ENCODE measurements at regions not wholly inside any gene's neighbourhood (a gene's known extent, or its start where the extent isn't known, plus 50 kb on each side); places are given as distances from the start of the nearest gene placed in this dataset.

DNA sequence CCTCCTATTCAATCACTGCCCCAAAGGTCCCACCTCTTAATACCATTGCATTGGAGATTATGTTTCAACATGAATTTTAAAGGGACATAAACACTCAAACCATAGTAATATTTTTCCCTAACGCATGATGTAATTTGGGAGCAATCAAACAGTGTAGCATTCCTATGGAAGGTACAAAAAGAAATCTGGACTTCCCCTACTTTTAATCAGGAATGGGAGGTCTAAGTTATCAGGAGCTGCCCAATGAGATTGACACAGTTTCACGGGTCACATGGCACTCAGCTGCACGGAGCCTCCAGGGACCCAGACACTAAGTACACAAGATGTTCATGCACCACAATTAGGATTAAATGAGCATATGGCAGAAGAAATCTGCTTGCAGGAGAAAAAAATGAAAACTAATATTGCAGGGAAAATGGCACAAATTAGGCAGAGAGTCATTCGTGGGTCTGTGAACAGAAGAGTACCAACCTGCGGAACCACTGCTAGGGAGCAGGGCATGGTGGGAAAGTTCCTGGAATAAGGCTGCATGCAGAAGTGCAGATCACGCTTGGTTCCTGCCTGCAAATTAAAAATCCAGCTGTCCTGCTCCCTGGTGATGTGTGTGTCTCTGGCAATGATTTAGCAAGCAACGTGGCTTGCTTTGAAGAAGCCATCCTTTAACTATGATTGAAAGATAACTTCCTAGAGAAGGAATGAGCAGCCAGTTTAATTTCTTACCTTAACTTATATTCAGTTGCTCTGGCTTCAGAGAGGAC lies 326.6 kb upstream of the ID2 start:
- no peak for DNase-seq (ENCODE audit: extremely low spot score)
- CTCF ChIA-PET, result no interaction called here
- TF ChIP-seq, protein P1, sequence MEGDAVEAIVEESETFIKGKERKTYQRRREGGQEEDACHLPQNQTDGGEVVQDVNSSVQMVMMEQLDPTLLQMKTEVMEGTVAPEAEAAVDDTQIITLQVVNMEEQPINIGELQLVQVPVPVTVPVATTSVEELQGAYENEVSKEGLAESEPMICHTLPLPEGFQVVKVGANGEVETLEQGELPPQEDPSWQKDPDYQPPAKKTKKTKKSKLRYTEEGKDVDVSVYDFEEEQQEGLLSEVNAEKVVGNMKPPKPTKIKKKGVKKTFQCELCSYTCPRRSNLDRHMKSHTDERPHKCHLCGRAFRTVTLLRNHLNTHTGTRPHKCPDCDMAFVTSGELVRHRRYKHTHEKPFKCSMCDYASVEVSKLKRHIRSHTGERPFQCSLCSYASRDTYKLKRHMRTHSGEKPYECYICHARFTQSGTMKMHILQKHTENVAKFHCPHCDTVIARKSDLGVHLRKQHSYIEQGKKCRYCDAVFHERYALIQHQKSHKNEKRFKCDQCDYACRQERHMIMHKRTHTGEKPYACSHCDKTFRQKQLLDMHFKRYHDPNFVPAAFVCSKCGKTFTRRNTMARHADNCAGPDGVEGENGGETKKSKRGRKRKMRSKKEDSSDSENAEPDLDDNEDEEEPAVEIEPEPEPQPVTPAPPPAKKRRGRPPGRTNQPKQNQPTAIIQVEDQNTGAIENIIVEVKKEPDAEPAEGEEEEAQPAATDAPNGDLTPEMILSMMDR (IDR thresholded peaks at IDR 0.05; ENCODE audit: control extremely low read depth, extremely low read depth, low read depth, missing control alignments), result no peak
- POLR2A ChIA-PET, result no interaction called here

DNA sequence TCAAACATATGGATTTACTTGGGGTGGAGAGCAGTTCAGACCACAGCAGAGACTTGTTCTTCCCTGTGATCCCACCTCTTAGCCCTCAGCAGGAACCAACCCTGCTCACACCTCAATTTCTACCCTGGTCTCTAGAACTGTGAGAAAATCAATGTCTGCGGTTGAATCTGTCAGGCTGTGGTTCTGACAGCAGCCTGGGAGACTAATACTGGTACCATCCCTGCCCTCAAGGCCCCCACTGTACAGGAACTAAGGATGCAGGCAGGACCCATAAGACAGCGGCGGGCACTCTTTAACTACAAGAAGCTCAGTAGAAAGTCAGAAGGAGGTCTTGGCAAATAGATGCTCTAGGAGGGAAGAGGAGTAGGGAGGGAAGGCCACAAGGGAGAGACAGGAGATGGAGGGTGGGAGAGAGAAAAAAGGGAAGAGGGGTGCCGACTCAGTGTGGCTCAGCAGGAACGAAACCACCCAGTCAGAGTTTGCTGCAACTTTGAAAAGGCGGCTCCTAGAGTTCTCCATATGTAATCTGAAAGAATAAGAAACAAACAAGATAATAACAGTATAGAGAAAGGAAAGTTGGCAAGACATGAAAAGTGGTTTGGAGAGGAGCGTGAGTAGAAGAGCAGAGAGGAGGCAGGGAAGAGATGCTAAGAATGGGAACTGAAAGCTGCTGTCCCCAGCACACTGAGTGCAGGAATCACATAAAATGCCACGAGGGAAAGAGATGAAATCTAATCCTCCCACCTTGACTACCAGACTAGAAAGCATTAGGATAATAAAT lies 323.9 kb upstream of the ID2 start:
- DNase-seq (ENCODE audit: extremely low spot score), result no peak
- TF ChIP-seq, protein P1 (IDR thresholded peaks at IDR 0.05; ENCODE audit: control extremely low read depth, extremely low read depth, low read depth, missing control alignments), result no peak
- ChIA-PET CTCF (interaction anchor here (0.9 kb wide), 1 partner anchor 43 kb away, joined by 3 read pairs; no protein-coding TSS in a partner anchor), POLR2A (no interaction called here)

DNA sequence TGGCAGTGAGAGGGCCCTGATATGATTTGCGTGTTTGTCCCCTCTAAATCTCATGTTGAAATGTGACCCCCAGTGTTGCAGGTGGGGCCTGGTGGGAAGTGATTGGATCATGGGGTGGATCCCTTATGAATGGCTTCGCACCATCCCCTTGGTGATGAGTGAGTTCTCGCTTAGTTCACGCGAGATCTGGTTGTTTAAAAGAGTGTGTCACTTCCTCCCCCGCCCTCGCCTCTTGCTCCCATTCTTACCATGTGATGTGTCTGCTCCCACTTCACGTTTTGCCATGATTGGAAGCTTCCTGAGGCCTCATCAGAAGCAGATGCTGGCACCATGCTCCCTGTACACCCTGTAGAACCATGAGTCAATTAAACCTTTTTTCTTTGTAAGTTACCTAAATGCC lies 319.9 kb upstream of the ID2 start:
- TF ChIP-seq, protein P1 (IDR thresholded peaks at IDR 0.05; ENCODE audit: control extremely low read depth, extremely low read depth, low read depth, missing control alignments), result no peak
- ChIA-PET CTCF (interaction anchor here (0.7 to 1.1 kb wide), 2 partner anchors 11 to 25 kb away, joined by 3 to 5 read pairs; no protein-coding TSS in a partner anchor), POLR2A (no interaction called here)
- no peak for DNase-seq (ENCODE audit: extremely low spot score)

DNA sequence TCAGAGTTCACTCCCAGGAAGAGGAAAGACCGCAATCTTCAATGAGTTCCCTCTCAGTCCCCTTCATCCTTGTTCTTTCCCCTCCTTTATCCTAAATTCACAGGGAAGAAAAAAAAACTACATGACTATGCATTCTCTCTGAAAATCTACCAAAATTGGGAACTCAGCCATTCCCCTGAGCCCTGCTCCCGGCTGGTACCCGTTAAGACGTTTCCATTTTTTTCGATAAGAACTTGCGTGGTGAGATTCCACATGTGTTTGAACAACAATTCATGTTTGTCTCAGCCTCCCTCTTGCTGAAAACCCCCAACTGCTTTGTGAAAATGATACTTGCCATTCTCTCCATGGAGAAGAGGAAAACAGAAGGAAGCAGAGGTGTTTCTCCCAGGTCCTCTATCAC lies 318.7 kb upstream of the ID2 start:
- ChIA-PET CTCF (interaction anchor here (1.1 to 1.2 kb wide), 2 partner anchors 13 to 17 kb away, joined by 3 to 5 read pairs; no protein-coding TSS in a partner anchor), POLR2A (no interaction called here)
- TF ChIP-seq, protein P1 (IDR thresholded peaks at IDR 0.05; ENCODE audit: control extremely low read depth, extremely low read depth, low read depth, missing control alignments), result no peak
- no peak for DNase-seq (ENCODE audit: extremely low spot score)

DNA sequence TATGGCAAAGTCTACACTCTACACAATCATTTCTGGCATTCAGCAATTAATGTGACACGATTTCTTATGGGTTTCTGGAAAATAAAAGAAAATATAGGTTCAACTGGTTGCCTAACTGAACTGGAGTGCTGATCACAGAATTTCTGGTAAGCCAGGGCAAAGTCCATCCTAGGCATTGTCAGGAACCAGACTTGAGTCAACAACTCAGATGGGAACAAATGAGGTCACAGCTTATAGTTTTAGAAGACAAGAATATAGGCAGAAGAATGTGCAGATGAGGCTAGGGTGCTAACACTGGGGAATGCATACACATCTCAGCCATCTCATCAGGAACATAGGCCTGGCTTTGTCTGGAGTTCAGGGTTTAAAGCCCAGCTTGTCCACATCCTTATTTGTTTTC lies 317.2 kb upstream of the ID2 start:
- DNase-seq (ENCODE audit: extremely low spot score), result no peak
- TF ChIP-seq, protein P1 (IDR thresholded peaks at IDR 0.05; ENCODE audit: control extremely low read depth, extremely low read depth, low read depth, missing control alignments), result no peak
- CTCF ChIA-PET, result no interaction called here
- POLR2A ChIA-PET, result no interaction called here

DNA sequence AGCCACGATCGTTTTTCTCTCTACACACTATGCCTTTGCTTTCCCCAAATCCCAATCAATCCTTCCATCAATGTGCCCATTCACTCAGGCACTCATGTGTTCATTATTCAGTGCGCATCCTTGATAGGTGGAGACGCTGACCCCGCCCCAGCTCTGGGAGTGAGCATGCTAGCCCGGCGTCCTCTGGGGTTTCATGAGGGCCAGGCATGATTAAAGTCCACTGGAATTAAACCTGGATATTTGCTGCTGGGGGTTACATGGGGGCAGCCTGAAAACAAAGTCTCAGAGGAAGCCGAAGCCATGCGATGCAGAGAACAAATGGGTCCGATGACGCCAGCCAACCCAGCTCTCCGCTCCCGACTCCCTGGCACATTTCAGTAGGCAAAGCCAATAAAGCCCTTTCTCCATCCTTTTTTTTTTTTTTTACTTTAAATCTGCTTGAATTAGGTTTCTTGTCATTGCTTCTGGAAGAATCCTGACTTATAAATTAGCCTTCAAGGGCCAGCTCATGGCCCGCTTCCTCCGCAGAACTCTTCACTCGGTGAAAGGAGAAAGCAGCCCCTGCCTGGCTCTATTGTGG lies 316.4 kb upstream of the ID2 start:
- ChIA-PET POLR2A (no interaction called here), CTCF (no interaction called here)
- DNase-seq (ENCODE audit: extremely low spot score), result no peak
- TF ChIP-seq, protein P1 (IDR thresholded peaks at IDR 0.05; ENCODE audit: control extremely low read depth, extremely low read depth, low read depth, missing control alignments), result no peak
